HUDEP-2 (cell line): ENCODE measurements at regions not wholly inside any gene's neighbourhood (a gene's known extent, or its start where the extent isn't known, plus 50 kb on each side); places are given as distances from the start of the nearest gene placed in this dataset.

ENCODE experiments used
- DNase-seq, 76 experiments: peaks; one replicate each; lab custom pipeline; 2025; ENCODE audit not compliant: unreplicated experiment in 76 of 76; lab: John Stamatoyannopoulos, UW

- no peak for DNase-seq
These were observed 109.2 kb upstream of the COPS8 start for GRCh38 chr2:236976266-236977062.

DNA sequence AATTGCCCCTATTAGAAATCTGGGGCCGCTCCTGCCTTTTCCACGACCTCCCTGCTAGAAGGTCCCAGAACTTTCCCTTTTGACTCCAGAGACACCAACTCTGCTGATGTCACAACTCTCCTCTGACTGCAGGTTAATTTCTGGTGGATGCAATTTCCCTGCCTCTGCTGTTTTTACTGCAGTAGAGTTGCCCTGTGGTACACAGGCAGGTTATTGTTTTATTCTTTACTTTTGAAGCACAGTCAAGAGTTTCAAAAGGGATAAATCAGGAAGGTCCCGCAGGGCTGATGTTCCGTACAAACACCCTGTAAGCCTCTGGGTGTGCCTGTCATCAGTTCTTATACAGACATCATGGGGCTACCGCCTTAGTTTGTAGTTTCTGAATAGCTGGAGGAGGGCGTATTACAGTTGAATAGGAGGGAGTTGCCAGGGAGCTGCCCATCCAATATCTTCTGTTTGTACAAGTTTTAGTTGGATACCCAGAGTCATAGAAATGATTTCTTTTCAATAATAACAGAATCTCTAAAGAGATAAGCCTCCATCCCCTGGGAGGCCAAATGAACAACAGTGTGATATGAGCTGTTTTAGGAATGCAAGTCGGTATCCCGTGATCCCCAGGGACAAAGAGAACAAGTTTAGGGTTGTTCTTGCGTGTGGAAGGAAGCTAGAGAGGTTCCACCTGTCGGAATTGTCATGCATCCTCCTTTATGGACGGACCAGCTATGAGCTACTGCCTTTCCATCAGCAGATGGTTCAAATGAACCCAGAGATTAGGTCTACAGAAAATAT, 108.4 kb upstream of the COPS8 start:
- DNase-seq = no peak

- DNase-seq = no peak
These were observed 107.8 kb upstream of the COPS8 start for GRCh38 chr2:236977852-236978398.

- no peak for DNase-seq
These were observed 106.0 kb upstream of the COPS8 start for GRCh38 chr2:236979664-236980063.

- DNase-seq = no peak
These were observed 104.7 kb upstream of the COPS8 start for GRCh38 chr2:236980961-236981360.

- no peak for DNase-seq
These were observed 103.8 kb upstream of the COPS8 start for GRCh38 chr2:236981701-236982485.

GRCh38 chr2:236982693-236983455, 102.8 kb upstream of the COPS8 start:
- DNase-seq = no peak

GRCh38 chr2:236984046-236984445, 101.6 kb upstream of the COPS8 start:
- DNase-seq = no peak

- no peak for DNase-seq
These were observed 99.8 kb upstream of the COPS8 start for GRCh38 chr2:236985761-236986339.

DNA sequence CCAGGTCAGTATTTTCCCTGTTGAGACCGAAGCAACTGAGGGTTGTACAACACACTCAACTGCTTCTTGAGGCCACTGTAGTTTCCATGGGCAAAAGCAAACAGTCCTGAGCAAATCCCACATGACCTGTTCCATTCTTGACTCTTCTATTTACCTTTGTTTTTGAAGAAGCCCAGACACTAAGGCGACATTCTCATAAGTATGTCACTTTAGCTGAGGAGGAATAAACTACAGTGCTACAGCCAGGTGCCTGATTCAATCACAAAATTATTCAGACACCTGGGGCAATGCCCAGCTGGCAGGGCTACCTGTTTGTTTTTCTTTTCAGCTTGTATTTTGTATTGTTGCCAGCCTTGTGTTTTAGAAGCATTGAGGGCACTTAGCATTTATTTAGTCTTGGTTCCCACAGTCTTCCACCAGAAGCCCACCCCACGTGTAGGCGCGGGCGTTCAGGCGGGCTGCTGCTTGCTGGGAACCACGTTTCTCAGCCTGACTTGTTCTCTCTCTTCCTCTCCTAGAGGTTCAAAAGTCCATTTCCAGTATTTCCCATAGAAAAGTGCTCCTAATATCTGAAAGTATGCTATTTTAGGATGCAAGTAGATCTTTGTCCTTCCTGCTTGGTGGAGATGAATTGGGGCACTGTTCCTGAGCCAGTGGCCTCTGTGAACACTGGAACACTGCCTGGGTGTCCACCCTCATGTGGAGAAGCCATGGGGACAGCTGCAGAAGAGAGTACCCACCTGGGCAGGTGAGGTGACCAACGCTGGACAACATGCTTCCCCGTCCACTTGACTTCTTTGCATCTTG, 99.0 kb upstream of the COPS8 start:
- DNase-seq = no peak

DNA sequence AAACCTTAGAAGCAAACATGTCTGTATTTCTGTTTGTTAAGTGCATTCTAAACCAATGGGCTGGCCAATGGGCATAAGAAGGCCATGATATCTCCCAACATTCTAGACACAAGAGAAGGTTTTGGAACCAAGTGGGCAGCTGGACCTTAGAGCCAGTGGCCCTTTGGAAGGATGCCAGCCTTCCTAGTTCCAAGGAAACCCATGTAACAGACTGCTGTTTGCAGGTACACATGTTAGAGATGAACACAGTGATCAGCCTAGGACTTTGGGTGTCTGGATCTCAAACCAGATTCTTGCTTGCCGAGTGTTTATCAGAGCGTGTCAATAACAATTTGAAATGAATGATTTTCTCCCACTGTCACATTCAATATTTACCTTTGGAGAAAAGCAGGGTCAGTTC, 97.5 kb upstream of the COPS8 start:
- DNase-seq = no peak

DNA sequence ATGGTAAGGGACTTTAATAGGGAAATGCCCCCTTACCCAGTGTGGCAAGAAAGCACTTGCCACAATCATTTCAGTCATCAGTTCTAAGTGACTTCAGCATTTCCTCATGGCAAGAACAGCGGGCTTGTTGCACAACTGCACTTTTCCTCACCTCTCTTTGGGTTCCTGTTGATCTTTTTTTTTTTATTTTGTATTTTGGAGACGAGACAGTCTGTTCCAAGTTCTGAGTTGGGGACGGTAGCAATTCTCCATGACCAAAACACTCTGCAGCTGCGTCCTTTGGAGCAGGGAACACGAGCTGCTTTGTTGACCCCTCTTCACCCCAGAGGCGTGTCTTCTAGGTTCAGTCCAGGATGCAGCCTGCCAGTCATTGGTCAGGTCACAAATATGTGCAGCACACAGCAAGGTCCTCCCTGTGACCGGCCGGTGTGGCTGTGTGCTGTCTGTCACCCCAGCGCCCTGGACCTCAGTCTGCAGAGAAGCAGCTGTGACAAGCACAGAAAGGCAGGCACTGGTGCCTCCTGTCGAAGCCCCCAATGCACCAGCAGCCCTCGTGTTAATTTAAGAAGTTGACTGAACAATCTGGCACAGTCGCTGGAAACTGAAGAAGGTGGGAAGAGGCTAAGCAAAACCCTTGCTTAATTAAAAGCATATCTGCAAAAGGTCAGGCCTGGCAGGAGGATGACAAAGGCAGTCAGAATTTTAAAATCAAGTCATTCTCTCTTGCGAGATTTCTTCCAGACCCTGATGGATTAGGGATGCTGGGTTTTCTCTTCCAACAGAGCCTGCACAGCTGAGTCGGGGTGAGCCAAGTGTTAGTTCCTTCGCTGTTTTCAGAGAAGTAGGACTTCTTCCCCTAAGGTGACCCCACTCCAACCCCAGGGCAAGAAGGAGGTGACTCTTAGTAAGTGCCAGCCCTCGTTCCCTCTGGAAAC, 96.7 kb upstream of the COPS8 start:
- DNase-seq = no peak

DNA sequence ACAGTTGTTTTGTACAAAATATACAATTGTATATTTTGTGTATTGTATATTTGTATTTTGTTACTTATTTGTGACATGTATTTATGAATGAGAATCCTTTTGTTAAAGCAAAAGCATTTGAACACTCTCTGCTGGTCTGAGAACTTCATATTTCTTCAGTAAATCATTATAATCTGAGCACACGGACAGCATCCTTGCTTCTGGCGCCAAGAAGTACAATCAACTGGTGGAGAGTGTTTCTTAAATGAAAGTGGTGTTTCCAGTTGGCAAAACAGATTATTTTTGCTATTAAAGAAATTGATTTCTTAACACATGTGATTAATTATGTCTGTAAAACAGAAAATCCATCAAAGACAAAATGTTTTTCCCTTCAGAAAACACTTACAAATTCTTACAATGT, 95.1 kb upstream of the COPS8 start:
- DNase-seq = no peak

DNA sequence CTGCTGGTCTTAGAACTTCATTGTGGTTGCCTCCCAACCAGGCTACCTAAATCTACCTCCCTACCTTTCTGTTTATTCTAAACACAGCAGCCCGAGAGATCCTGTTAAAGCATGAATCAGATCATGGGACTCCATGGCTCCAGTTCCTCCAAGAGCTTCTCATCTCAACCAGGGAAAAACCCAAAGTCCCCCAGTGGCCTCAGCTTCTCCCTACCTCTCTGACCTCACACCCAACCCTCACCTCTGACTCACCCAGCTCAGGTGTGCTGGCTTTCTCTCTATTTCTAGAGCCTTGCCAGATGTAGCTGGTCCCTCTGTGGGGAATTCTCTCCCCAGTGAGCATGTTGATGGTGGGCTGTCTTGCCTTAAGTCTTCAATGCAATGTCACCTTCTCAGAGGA, 93.8 kb upstream of the COPS8 start:
- no peak for DNase-seq

DNA sequence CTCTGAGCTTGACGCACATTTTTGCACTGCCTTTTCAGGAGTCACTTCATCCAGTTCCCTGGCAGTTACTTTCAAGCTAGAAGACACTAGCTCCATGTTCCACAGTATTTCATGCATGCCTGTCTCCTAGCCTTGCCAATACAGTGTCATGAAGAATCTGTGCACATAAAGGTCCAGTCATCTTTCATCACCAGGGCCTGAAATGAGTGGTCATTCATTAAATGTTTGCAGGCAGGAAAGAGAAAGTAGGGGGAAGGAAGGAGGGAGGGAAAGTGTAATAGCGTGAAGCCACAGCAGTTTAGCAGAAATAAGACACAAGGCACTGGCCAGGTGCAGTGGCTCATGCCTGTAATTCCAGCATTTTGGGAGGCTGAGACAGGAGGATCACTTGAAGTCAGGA, 92.4 kb upstream of the COPS8 start:
- DNase-seq = no peak

DNA sequence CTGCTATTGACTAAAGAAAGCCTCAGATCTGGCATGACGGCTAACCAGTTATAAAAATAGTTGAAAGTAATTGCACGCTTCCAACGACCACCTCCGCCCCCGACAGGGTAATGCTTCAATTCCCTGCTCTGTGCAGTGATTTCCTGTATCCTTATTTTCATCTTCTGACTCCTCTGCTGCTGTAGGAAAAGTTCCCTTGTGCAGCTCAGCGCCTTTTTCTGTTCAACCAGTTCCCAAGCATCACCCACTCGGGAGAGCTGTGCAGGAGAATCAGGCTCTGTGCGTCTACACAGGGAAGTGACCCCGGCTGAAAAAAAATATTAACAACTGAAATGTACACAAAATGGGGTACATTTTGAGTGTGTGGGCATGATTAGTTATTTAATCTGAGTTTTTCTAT, 91.3 kb upstream of the COPS8 start:
- DNase-seq = no peak

DNA sequence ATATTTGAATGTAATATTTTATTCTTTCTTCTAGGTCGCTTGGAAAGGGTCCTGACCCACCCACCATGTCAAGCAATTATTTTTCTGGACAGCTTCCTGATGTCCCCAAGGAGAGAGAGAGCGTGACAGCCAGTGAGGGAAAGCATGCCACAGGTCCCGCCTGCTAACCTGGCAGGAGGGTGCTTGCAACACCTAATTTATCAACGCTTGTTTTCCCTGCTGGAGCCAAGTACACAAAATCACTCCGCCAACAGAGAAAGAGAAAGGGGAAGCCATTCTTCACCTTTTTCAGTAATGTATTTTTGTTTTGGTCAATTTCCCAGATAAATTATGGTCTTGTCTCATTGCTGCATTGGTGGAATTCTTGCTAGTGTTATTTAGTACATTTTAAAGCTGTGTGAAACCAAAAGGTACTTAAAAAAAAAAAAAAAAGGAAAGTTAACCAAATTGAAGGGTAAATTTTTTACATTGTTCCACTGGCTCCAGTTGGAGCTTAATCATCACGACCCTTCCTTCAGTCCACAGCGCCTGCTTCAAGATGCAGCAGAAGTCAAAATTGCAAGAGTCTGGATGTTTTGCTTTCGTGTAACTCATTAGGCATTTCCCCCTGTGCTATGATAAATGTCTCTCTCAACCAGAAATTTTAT, 88.5 kb upstream of the COPS8 start:
- no peak for DNase-seq

- DNase-seq = no peak
These were observed 87.5 kb upstream of the COPS8 start for GRCh38 chr2:236998236-236998635.
